Tibial nerve (tissue), 4 donors: ENCODE measurements at regions not wholly inside any gene's neighbourhood (a gene's known extent, or its start where the extent isn't known, plus 50 kb on each side); places are given as distances from the start of the nearest gene placed in this dataset.

Source experiments
- DNase-seq, 2 donors: peaks; one replicate each; pipeline ENCODE4 v3.0.0-alpha.2; 2019; ENCODE audit warnings: low spot score in 2 of 2
- H3K27ac ChIP-seq, 4 donors: fragments of 200-600 bp; sonication (generic) in 3 of 4; one replicate each; pipeline ENCODE4 v1.5.1; 2017 to 2019; ENCODE audit warnings: mild to moderate bottlenecking in 1 of 4
- H3K27me3 ChIP-seq, 2 donors: fragments of 200-600 bp; sonication (generic) in 1 of 2; one replicate each; pipeline versions ENCODE4 v1.5.1 to v1.6.0; 2017 to 2019
- H3K36me3 ChIP-seq, 3 donors: fragments of 200-600 bp; sonication (generic); one replicate each; pipeline ENCODE4 v1.5.1; 2018 to 2019
- H3K4me1 ChIP-seq, 4 donors: fragments of 200-600 bp; sonication (generic) in 3 of 4; one replicate each; pipeline ENCODE4 v1.5.1; 2017 to 2019
- H3K4me3 ChIP-seq, 4 donors: fragments of 200-600 bp; sonication (generic) in 3 of 4; one replicate each; pipeline ENCODE4 v1.5.1; 2017 to 2019; ENCODE audit warnings: mild to moderate bottlenecking in 1 of 4, moderate library complexity in 1 of 4
- H3K9me3 ChIP-seq, 4 donors: fragments of 200-600 bp; sonication (generic) in 3 of 4; one replicate each; pipeline ENCODE4 v1.5.1; 2017 to 2019
- EP300 ChIP-seq, 2 donors: sonication (generic); formaldehyde crosslinking; IDR thresholded peaks; one replicate each; pipeline ENCODE4 v1.6.1; 2017; ENCODE audit warnings: antibody characterized with exemption in 2 of 2, mild to moderate bottlenecking in 1 of 2
- POLR2A ChIP-seq, 2 donors: fragments of 450-650 bp; IDR thresholded peaks; one replicate each; pipeline ENCODE4 v1.6.1; 2017; ENCODE audit warnings: antibody characterized with exemption in 2 of 2, mild to moderate bottlenecking in 2 of 2, moderate library complexity in 2 of 2
- WGBS, 2 donors: methylation state at CpG; one replicate each; pipeline ENCODE4 v1.1.5; 2018; 5-methylcytosine and 5-hydroxymethylcytosine counted together
- TF ChIP-seq, protein P1 (sequence below), 5 experiments: fragments of 200-600 bp in 3 of 5; fragments of 450-650 bp in 2 of 5; sonication (generic) in 3 of 5; IDR thresholded peaks; one replicate each; pipeline ENCODE4 v1.5.1; 2016 to 2019; ENCODE audit warnings: antibody characterized with exemption in 5 of 5, mild to moderate bottlenecking in 3 of 5, moderate library complexity in 2 of 5

GRCh38 chr2:126507425-126507911, 148.5 kb upstream of the GYPC start:
- Histone ChIP-seq H3K27me3 (no peaks in the 10 kb centered on the region), H3K4me3 (no peak overlapping the region), H3K9me3 (no peaks in the 10 kb centered on the region), H3K27ac (no peak overlapping the region), H3K36me3 (no peaks in the 10 kb centered on the region), H3K4me1 (no peaks in the 10 kb centered on the region)
- DNase-seq = no peak
- 39 to 50% methylated on average over 5 of the region's 5 CpGs for WGBS, 2 donors
- TF ChIP-seq, protein P1, sequence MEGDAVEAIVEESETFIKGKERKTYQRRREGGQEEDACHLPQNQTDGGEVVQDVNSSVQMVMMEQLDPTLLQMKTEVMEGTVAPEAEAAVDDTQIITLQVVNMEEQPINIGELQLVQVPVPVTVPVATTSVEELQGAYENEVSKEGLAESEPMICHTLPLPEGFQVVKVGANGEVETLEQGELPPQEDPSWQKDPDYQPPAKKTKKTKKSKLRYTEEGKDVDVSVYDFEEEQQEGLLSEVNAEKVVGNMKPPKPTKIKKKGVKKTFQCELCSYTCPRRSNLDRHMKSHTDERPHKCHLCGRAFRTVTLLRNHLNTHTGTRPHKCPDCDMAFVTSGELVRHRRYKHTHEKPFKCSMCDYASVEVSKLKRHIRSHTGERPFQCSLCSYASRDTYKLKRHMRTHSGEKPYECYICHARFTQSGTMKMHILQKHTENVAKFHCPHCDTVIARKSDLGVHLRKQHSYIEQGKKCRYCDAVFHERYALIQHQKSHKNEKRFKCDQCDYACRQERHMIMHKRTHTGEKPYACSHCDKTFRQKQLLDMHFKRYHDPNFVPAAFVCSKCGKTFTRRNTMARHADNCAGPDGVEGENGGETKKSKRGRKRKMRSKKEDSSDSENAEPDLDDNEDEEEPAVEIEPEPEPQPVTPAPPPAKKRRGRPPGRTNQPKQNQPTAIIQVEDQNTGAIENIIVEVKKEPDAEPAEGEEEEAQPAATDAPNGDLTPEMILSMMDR (IDR thresholded peaks at IDR 0.05) = no peak
- TF ChIP-seq POLR2A (IDR thresholded peaks at IDR 0.05) (no peak), EP300 (IDR thresholded peaks at IDR 0.05) (no peak)

DNA sequence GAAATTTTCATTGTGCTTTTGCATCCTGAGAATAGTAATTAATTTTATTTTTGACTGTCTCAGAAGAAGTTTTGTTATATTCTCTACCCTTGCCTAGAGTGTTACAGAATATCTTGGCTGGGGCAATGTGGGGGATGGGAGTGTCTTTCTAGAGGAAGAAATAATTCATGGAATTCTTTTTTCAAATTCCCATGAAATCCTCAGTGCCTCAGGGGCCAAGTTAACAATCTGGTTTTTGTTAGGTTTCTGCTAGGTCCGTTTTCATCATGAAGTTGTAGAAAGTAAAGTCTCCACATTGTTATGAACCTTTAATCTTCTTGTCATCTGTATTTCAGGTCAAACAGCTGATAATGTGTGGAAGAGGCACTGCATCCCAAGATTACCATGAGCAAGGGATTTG, 145.6 kb upstream of the GYPC start:
- no peaks in the 10 kb centered on the region for H3K27me3 ChIP-seq
- DNase-seq = no peak
- H3K36me3 ChIP-seq = no peaks in the 10 kb centered on the region
- no peak overlapping the region for H3K27ac ChIP-seq
- 15 to 22% methylated on average over 1 of the region's 1 CpG for WGBS, 2 donors
- no peak overlapping the region for H3K4me3 ChIP-seq
- no peaks in the 10 kb centered on the region for H3K9me3 ChIP-seq
- no peaks in the 10 kb centered on the region for H3K4me1 ChIP-seq
- TF ChIP-seq EP300 (IDR thresholded peaks at IDR 0.05) (no peak), POLR2A (IDR thresholded peaks at IDR 0.05) (no peak)
- TF ChIP-seq, protein P1 (IDR thresholded peaks at IDR 0.05) = no peak

GRCh38 chr2:126510960-126511359, 145.0 kb upstream of the GYPC start:
- TF ChIP-seq, protein P1 (IDR thresholded peaks at IDR 0.05) = no peak
- no peak for TF ChIP-seq POLR2A (IDR thresholded peaks at IDR 0.05)
- TF ChIP-seq EP300 (IDR thresholded peaks at IDR 0.05) = no peak
- 88 to 90% methylated on average over 7 of the region's 7 CpGs for WGBS, 2 donors
- no peaks in the 10 kb centered on the region for H3K4me1 ChIP-seq
- H3K27ac ChIP-seq = no peak overlapping the region
- DNase-seq = no peak
- H3K27me3 ChIP-seq = no peaks in the 10 kb centered on the region
- H3K36me3 ChIP-seq = no peaks in the 10 kb centered on the region
- H3K9me3 ChIP-seq = no peaks in the 10 kb centered on the region
- H3K4me3 ChIP-seq = no peak overlapping the region

DNA sequence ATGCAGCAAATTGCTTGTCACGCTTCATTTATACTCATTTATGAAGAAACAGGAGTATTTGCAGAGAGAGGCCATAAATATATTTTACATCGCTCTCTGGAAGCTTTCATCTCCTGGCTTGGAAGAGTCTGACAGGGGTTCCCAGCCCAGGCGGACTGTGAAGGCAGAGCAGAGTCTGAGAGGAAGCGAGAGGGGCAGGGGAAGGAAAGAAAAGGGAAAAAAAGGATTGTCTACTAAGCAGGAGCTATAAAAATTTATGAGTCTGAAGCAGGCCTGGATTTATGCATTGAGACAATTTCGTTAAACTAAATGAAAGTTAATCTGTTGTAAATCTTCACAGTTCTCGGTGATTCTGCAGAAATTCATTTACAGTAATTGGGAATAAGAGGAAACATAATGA, 143.9 kb upstream of the GYPC start:
- TF ChIP-seq EP300 (IDR thresholded peaks at IDR 0.05) (no peak), POLR2A (IDR thresholded peaks at IDR 0.05) (no peak)
- TF ChIP-seq, protein P1 (IDR thresholded peaks at IDR 0.05) = no peak
- Histone ChIP-seq H3K4me3 (no peak overlapping the region), H3K9me3 (no peaks in the 10 kb centered on the region), H3K36me3 (no peaks in the 10 kb centered on the region), H3K27me3 (no peaks in the 10 kb centered on the region), H3K27ac (no peak overlapping the region), H3K4me1 (no peaks in the 10 kb centered on the region)
- WGBS, 2 donors = 84 to 86% methylated on average over 6 of the region's 6 CpGs
- no peak for DNase-seq

DNA sequence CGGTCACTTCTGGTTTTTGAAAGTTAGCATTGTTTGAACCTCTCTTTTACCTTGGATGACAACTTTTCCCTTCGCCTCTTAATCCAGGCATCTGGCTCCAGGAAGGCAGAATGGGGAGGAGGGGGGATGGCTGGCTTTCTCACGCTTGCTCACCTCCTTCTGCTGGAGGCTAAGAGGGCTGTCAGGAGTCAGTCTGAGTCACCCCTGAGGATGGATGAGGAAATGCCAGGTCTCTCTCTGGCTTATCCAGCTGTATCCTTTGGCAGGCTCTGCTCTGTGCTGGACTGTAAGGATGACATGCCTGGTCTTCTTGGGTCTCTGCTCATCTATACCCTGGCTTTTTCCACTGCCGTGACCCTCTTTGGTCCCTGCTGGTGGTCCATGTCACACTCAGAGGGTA, 142.9 kb upstream of the GYPC start:
- no peak overlapping the region for H3K27ac ChIP-seq
- H3K9me3 ChIP-seq = no peaks in the 10 kb centered on the region
- no peaks in the 10 kb centered on the region for H3K27me3 ChIP-seq
- H3K4me1 ChIP-seq = no peaks in the 10 kb centered on the region
- no peak for DNase-seq
- H3K4me3 ChIP-seq = no peak overlapping the region
- no peaks in the 10 kb centered on the region for H3K36me3 ChIP-seq
- WGBS, 2 donors = 64 to 91% methylated on average over 4 of the region's 4 CpGs
- TF ChIP-seq EP300 (IDR thresholded peaks at IDR 0.05) (no peak), POLR2A (IDR thresholded peaks at IDR 0.05) (no peak)
- TF ChIP-seq, protein P1 (IDR thresholded peaks at IDR 0.05) = no peak
